ENCODE measurements at regions not wholly inside any gene's neighbourhood (a gene's known extent, or its start where the extent isn't known, plus 50 kb on each side); places are given as distances from the start of the nearest gene placed in this dataset.

DNA sequence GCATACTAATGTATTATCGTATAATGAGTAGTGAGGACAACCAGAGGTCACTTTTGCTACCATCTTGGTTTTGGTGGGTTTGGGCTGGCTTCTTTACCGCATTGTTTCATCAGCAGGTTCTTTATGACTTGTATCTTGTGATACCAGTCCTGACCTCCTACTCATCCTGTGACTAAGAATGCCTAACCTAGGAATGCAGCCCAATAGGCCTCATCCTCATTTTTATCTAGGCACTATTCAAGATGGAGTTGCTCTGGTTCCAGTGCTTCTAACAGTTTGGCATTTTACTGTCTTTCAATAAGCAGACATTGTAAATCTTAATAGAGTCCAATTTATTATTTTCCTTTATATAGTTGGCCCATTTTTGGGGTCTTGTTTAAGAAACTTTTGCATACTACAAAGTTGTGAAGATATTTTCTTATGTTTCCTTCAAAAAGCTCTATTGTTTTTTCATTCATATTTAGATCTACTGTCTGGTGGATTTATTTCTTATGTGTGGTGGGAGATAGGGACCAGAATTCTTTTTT is 60.8 kb upstream of the RNU6-1 start:
- intact Hi-C loops (cut with micrococcal nuclease) = no loop called here
- dilution Hi-C loops (cut with MboI; ENCODE audit: extremely low pct_ligation_motif_present, low sequenced_read_pairs) = no loop called here
- Histone ChIP-seq H4K20me1 (replicated peaks; ENCODE audit: control insufficient read depth, extremely low read depth, insufficient read depth, low read length) (no peaks in the 10 kb centered on the region), H3K4me2 (ENCODE audit: insufficient read depth, low read length) (no peak overlapping the region), H3K4me3 (replicated peaks in 1 of 3; ENCODE audit: insufficient read depth in 1 of 3, low read depth in 1 of 3, low read length in 3 of 3) (no peak overlapping the region), H3K79me2 (ENCODE audit: control insufficient read depth, insufficient read depth, low read length) (no peaks in the 10 kb centered on the region), H3K9me3 (replicated peaks; ENCODE audit: control insufficient read depth, insufficient read depth, low read length) (no peaks in the 10 kb centered on the region), H3K27ac (ENCODE audit: insufficient read depth, low read depth, low read length) (no peak overlapping the region), H3K9ac (replicated peaks; ENCODE audit: extremely low read depth, insufficient read depth, low read length) (no peak overlapping the region), H3K4me1 (ENCODE audit: control insufficient read depth, extremely low read depth, insufficient read depth, low read length) (no peaks in the 10 kb centered on the region), H3K9me1 (replicated peaks; ENCODE audit: control insufficient read depth, extremely low read depth, insufficient read depth, low read length) (no peaks in the 10 kb centered on the region), H2AFZ (ENCODE audit: low read depth, low read length) (no peak overlapping the region), H3K36me3 (ENCODE audit: control insufficient read depth in 2 of 2, extremely low read depth in 1 of 2, insufficient read depth in 2 of 2, low read length in 2 of 2) (no peaks in the 10 kb centered on the region), H3K27me3 (ENCODE audit: control insufficient read depth in 2 of 2, insufficient read depth in 2 of 2, low read length in 2 of 2) (peaks cover 4 to 6% of the 10 kb centered on the region in 2 experiments)
- FAIRE-seq (no peak), DNase-seq (ENCODE audit: low read depth, low spot score) (no peak)
- TF ChIP-seq, protein P1, sequence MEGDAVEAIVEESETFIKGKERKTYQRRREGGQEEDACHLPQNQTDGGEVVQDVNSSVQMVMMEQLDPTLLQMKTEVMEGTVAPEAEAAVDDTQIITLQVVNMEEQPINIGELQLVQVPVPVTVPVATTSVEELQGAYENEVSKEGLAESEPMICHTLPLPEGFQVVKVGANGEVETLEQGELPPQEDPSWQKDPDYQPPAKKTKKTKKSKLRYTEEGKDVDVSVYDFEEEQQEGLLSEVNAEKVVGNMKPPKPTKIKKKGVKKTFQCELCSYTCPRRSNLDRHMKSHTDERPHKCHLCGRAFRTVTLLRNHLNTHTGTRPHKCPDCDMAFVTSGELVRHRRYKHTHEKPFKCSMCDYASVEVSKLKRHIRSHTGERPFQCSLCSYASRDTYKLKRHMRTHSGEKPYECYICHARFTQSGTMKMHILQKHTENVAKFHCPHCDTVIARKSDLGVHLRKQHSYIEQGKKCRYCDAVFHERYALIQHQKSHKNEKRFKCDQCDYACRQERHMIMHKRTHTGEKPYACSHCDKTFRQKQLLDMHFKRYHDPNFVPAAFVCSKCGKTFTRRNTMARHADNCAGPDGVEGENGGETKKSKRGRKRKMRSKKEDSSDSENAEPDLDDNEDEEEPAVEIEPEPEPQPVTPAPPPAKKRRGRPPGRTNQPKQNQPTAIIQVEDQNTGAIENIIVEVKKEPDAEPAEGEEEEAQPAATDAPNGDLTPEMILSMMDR (IDR thresholded peaks at IDR 0.05; ENCODE audit: extremely low read depth in 1 of 2, insufficient read depth in 1 of 2, low read depth in 1 of 2, low read length in 2 of 2) = no peak
- TF ChIP-seq POLR2A (IDR thresholded peaks at IDR 0.05; ENCODE audit: low read depth, low read length) (no peak), GATA2 (IDR thresholded peaks at IDR 0.05; ENCODE audit: insufficient read depth, insufficient read length, low read depth, low read length) (no peak), FOS (IDR thresholded peaks at IDR 0.05; ENCODE audit: borderline replicate concordance, insufficient read depth, low read length) (no peak), POLR2AphosphoS5 (IDR thresholded peaks at IDR 0.05; ENCODE audit: insufficient read depth, low read depth, low read length) (no peak), MYC (IDR thresholded peaks at IDR 0.05; ENCODE audit: low read depth, low read length) (no peak), EZH2 (IDR thresholded peaks at IDR 0.05; ENCODE audit: borderline replicate concordance, low read depth, low read length, severe bottlenecking) (no peak), JUN (IDR thresholded peaks at IDR 0.05; ENCODE audit: borderline replicate concordance, insufficient read depth, insufficient read length, low read depth) (no peak)
- TF ChIP-seq, protein P2, sequence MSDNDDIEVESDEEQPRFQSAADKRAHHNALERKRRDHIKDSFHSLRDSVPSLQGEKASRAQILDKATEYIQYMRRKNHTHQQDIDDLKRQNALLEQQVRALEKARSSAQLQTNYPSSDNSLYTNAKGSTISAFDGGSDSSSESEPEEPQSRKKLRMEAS (IDR thresholded peaks at IDR 0.05; ENCODE audit: insufficient read depth, insufficient read length) = no peak
- ChIA-PET CTCF (no interaction called here), POLR2A (no interaction called here)
- BruUV-seq (replicated peaks) = no TSS peak
